NCI-H510A treated with DMSO at 0.1 percent for 48 hours (cell line): ENCODE measurements at regions not wholly inside any gene's neighbourhood (a gene's known extent, or its start where the extent isn't known, plus 50 kb on each side); places are given as distances from the start of the nearest gene placed in this dataset.

Source experiments
- DNase-seq: peaks from one replicate; lab custom pipeline; 2025; lab: John Stamatoyannopoulos, UW

GRCh38 chr4:111718763-111719559 is 426.3 kb upstream of the FAM241A start:
- DNase-seq, result no peak

DNA sequence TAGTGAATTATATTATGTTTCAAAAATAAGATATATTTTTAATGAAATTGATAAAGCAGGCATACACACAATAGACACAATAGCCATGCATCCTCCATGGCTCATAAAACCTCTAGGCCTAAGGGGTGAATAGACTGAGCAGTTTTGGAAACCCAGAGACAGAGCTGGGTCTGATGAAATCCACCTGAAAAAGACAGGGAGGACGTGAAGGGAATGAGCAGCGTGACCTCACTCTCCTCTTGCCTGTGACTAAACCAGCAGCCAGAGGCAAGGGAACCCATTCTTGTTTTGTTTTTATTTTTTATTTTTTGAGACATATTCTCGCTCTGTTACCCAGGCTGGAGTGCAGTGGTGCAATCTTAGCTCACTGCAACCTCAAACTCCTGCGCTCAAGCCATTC is 424.4 kb upstream of the FAM241A start:
- no peak for DNase-seq

- no peak for DNase-seq
These were observed 423.0 kb upstream of the FAM241A start for GRCh38 chr4:111722213-111722720.

GRCh38 chr4:111736516-111736915 is 408.7 kb upstream of the FAM241A start:
- DNase-seq, result no peak

DNA sequence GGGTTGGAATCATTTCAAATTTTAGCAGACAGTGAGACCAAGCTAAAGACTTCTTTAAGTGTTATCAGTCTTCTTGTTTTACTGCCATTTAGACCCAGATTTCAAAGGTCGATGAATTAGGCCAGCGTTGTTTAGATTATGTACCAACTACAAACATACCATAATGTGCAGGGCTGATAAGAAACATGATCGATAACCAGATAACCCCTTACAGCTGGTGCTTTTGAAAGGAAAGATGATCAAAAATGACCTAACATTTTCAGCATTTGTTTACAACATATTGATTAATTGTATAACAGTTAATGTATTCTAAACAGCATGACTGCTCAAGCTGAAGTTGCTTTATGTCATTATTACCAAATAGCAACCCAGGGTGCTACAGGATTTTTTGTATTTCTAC is 400.4 kb upstream of the FAM241A start:
- no peak for DNase-seq

DNA sequence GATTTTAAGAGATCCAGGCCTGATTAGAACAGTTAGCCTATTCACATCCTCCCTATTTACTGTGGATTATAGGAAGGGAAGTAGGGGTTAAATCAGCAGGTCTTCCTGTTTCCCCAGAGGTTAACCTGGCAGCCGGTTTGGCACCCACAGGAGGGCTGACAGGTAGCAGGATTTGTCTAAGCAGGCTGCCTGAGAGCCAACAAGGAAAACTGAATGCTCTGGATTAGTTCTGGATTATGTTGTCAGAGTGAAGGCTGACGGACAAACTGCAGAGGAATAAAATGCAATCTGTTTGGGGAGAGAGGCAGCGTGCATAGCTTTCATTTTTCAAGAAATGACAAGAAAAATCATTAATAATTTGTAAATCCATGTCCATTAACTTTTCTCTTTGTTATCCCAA is 397.1 kb upstream of the FAM241A start:
- no peak for DNase-seq

DNA sequence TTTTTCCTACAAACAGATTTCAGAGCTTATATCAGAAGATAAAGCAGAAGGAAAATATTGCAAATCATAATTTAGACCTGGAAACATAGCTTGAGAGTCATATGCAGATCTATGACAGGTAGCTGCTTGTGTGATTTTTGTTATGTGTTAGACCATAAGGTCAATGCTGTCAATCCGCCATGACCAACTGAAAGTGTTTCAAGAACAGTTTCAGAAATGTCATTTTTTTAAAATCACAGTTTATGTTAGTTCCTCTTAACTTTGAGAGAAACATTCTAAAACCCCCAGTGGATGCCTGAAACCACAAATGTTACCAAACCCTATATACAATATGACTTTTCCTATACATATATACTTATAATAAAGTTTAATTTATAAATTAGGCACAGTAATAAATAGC is 391.3 kb upstream of the FAM241A start:
- DNase-seq, result no peak

GRCh38 chr4:111755571-111755970 is 389.7 kb upstream of the FAM241A start:
- no peak for DNase-seq

- no peak for DNase-seq
These were observed 383.7 kb upstream of the FAM241A start for GRCh38 chr4:111761531-111761930.

DNA sequence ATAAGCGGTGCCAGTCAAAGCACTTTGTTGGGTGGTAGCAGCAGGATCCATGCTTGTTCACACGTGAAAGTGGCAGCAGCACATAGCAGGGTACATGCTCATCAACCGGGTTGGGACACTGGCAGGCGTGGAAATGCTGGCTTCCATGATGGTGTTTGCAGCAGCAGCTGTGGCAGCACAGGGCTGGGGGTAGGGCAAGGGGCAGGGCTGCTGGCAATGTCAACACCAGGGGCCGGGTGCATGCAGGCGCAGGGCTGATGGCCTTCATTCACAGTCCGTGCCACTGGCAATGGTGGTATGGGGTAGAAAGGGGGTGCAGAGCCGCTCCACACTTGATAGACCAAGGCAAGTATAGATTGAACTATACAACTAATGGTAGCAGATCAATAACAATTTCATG is 374.7 kb upstream of the FAM241A start:
- DNase-seq, result no peak

- no peak for DNase-seq
These were observed 371.4 kb upstream of the FAM241A start for GRCh38 chr4:111773858-111774257.

DNA sequence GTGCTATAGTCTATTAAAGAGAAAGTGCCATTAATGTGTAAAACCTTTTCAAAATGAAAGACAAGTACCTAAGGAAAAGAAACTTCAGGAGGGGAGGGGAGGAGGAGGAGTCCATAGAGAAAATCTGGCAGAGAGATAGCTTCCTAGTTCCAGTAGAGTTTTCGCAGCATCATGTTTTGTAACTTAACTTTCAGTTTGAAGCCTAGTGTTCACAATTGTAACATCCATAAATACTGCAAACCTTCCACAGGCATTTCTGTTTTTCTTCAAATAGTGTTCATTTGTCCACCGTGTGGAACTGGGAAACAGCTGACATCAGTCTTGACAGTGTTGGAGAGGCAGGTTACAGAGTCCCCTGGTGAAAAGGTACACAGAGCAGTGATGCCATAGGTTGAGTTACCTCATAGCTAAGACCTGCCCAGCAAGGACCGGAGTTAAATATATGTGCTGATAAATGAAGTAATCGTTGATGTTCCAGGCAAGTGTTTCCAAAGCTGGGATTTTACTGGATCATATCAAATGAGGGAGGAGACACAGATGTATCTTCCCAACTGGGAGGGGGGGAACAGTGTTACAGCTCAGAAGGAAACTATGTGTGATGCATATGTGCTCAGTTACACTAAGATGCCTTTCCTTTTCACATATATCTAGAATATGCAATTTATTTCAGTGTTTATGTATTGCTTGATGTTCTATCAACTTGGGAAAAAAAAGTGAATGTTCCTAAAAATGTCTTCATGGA is 369.5 kb upstream of the FAM241A start:
- DNase-seq, result no peak

DNA sequence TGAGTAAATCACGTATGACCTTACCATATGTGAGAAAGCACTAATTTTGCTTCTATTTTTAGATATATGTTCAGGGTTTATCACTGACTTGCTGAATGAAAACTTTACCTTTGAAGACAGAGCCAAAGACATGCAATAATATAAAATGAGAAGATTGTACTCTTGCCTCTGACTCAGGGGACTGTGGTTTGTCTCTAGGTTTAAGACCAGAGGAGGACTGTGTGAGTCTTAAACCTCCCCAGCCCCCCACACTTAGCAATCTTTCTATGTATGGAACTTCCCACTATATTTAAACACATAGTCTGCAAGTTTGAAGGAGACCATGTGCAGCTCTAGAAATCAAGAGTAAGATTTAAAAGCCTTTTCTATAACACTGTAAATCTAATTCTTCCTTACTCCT is 368.7 kb upstream of the FAM241A start:
- DNase-seq, result no peak

DNA sequence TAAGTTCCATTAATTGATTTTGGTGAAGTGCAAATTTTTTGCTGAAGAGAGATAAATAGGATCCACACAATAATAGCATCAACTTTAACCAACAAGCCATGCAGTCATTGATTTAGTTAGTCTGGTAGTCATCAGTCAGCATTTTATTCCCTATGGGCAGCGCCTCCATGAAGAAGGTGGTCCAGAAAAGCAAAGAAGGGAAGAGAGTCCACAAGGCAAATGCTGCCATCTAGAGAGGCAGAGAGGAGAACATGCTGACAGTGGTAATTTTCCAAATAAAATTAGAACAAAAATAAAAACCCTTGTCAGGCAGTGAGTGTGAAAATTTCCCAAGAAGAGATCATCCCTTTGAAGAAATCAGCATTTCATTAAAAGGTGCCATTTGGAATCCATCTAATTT is 366.7 kb upstream of the FAM241A start:
- DNase-seq, result no peak

DNA sequence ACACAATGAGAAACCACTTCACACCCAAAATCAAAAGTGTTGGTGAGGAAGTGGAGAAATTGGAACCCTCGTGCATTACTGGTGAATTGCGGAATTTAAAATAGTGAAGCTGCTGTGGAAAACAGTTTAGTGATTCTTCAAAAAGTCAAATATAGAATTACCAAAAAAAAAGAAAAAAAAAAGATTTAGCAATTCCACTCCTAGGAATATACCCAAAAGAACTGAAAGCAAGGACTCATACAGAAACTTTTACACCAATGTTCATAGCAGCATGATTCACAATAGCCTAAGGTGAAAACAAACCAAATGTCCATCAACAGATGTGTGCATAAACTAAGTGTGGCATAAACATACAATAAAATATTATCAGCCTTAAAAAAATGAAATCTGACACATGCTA is 364.3 kb upstream of the FAM241A start:
- no peak for DNase-seq

- no peak for DNase-seq
These were observed 363.6 kb upstream of the FAM241A start for GRCh38 chr4:111781611-111782010.

DNA sequence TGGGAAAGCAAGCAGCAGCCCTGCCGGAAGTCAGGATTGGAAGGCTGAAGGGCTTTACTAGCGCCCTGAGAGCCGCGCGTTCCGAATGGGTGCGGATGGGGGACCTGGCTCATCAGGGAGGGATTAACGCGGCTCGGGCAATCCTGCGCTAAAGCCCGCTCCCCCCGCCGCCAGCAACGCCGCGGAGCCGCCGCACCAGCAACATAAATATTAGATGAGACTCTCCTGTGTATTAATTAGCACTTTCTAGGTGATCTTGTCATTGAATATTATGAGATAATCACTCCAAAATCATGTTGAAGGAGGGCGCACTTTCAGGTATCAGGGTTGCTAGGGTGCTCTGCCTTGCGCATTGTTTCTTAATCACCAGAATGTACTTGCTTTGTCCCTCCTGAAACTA is 357.2 kb upstream of the FAM241A start:
- DNase-seq, result peak; percentile 27

DNA sequence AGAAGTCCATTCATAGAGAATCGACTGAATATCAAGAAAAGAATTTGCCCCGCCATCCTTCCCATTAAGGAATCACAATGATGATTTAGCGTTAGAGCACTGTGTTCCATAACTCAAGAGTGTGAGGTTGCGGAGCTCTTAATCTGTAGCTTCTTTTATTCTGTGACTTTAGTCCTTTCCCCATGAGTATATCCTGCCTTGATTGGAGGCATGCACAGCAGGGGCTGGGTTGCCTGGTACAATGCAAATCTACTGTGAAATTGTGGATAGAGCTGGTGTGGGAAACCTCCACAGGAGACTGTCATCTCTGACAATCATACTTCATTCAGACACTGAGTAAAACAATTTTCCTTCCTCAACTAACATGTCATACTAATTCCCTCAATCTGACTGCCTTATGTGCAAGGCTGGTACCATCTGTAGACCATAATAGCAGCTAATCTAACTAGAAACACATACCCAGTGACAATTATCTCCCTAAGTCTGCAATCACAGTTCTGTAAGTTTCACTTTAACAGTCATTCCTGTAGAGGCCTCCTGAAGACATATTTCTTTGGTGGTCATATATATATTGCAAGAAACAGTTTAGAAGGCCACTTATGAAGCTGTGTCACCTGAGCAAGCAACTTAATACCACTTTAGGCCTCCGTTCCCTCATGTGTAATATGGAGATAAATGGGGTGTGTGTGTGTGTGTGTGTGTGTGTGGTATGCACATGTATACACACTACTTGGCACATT is 355.2 kb upstream of the FAM241A start:
- no peak for DNase-seq

DNA sequence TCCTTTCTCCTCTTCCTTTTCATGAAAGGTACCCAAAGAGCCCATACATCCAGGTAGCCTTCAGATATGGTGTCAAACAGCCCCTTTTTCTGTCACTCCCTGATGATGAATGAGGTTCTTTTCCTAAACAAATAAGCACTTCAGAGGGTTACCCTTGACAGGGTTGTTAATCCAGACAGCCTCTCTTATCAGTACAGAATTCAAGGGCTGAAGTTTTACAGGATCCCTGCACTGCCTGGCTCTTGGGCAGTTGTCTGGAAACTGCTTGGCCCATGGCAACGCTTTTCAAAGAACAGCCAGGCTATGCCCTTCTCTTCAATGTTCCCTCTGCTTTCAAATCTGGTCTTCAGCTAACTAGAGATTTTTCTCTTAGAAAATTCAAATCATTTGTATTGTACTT is 352.6 kb upstream of the FAM241A start:
- DNase-seq, result no peak

- DNase-seq, result no peak
These were observed 351.7 kb upstream of the FAM241A start for GRCh38 chr4:111793433-111794091.

DNA sequence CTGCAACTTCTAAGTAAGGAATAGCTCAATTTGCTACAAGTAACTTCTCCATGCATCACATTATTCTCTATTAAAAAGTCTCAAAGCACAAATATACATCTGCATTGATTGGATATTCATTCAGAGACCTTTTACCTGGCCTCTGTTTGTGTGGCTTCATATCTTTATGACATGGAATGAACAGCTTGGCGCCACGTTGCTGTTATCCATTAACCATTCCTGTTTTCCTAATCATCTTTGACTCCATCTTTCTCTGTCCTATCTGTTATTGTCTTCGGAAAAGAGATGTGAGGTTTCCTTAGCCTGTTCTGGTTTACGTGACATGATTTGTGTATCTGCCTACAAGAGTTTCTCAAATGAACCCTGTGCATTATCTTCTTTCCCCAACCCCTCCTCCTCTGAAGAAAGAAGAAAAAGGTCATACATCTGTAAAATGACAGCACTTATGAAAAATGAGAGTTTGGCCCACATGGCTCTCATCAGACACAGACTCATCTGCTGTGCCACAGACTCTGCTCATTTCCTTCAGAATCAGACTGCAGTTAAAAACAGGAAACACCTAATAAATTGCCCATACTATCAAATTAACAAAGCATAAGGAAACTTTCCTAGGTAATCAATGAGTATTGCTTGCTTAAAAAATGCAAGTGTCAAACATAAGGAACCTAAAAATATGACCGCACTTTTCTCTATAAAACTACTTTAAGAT is 347.6 kb upstream of the FAM241A start:
- DNase-seq, result no peak

- no peak for DNase-seq
These were observed 346.4 kb upstream of the FAM241A start for GRCh38 chr4:111798840-111799239.
